HCT116 (cell line): ENCODE measurements at regions not wholly inside any gene's neighbourhood (a gene's known extent, or its start where the extent isn't known, plus 50 kb on each side); places are given as distances from the start of the nearest gene placed in this dataset.

Experiments used
- ATAC-seq: fragments of 200-7000 bp; cut with Tn5 transposase; 2 replicates; pipeline ENCODE4 v1.9.1; 2020; ENCODE audit warnings: mild to moderate bottlenecking, moderate library complexity
- BruUV-seq: library from RNA; stranded (reverse); fragments of 400-500 nt; replicated peaks from 2 replicates; lab custom pipeline; 2021; lab: Mats Ljungman, UMichigan
- CTCF ChIA-PET: fragments of 300-600 bp; sonication (Branson Sonifier 250); formaldehyde crosslinking; loops from one replicate; lab custom pipeline; 2021; ENCODE audit warnings: antibody characterized with exemption; lab: Charles Lee
- POLR2A ChIA-PET: fragments of 300-600, 350-600 bp; sonication (Branson Sonifier 250); formaldehyde crosslinking; loops from one replicate; lab custom pipeline; 2021; ENCODE audit warnings: antibody characterized with exemption; lab: Charles Lee
- RAD21 ChIA-PET, 2 experiments: fragments of 300-600 bp; sonication (Branson Sonifier 250); formaldehyde crosslinking; loops; one replicate each; lab custom pipeline; 2023; ENCODE audit warnings: low total read pairs in 2 of 2; ENCODE audit not compliant: uncharacterized antibody in 2 of 2, unreplicated experiment in 2 of 2, low non-redundant PET in 1 of 2; lab: Charles Lee
- DNase-seq: peaks from one replicate; pipeline ENCODE4 v3.0.0-alpha.2; 2010; ENCODE audit warnings: low read depth, low spot score
- H2AFZ ChIP-seq: fragments of 200-600 bp; shearing (Covaris generic), sonication (generic); 2 replicates; pipeline ENCODE4 v1.6.1; 2017; ENCODE audit warnings: low read depth, mixed run types, mixed read lengths, antibody characterized with exemption, low read length; ENCODE audit not compliant: poor library complexity, severe bottlenecking
- H3K27ac ChIP-seq: 2 replicates; pipeline ENCODE4 v1.5.1; 2012; ENCODE audit warnings: low read depth, low read length
- H3K27me3 ChIP-seq: fragments of 200-600 bp; sonication (generic); 2 replicates; pipeline ENCODE4 v1.6.1; 2016; ENCODE audit warnings: mixed run types, low read length, mixed read lengths; ENCODE audit not compliant: insufficient read depth
- H3K36me3 ChIP-seq, 2 experiments: fragments of 200-500 bp in 1 of 2; fragments of 200-600 bp in 1 of 2; sonication (Bioruptor generic) in 1 of 2; sonication (generic) in 1 of 2; 2 replicates each; pipeline versions ENCODE4 v1.5.1 to v1.6.1; 2014 to 2016; ENCODE audit warnings: low read length in 2 of 2, inconsistent platforms in 1 of 2, mixed read lengths in 1 of 2, mixed run types in 1 of 2; ENCODE audit not compliant: insufficient read depth in 2 of 2, control insufficient read depth in 1 of 2
- H3K4me1 ChIP-seq, 2 experiments: fragments of 200-600 bp in 1 of 2; sonication (generic) in 1 of 2; 2 replicates each; pipeline versions ENCODE4 v1.5.1 to v1.6.1; 2012 to 2017; ENCODE audit warnings: low read length in 2 of 2, inconsistent platforms in 1 of 2, mild to moderate bottlenecking in 1 of 2, mixed read lengths in 1 of 2, mixed run types in 1 of 2, moderate library complexity in 1 of 2; ENCODE audit not compliant: insufficient read depth in 2 of 2, control insufficient read depth in 1 of 2
- H3K4me2 ChIP-seq: fragments of 200-600 bp; sonication (generic); 2 replicates; pipeline ENCODE4 v1.6.1; 2017; ENCODE audit warnings: mixed run types, low read length, mixed read lengths
- H3K4me3 ChIP-seq, 2 experiments: fragments of 200-600 bp in 1 of 2; sonication (generic) in 1 of 2; replicated peaks in 1 of 2; 2 replicates each; pipeline ENCODE4 v1.5.1; 2011 to 2016; ENCODE audit warnings: low read length in 2 of 2, control low read depth in 1 of 2, low read depth in 1 of 2, mild to moderate bottlenecking in 1 of 2, mixed read lengths in 1 of 2, mixed run types in 1 of 2
- H3K79me2 ChIP-seq: fragments of 200-600 bp; sonication (generic); 2 replicates; pipeline ENCODE4 v1.6.1; 2017; ENCODE audit warnings: mild to moderate bottlenecking, mixed run types, low read length, moderate library complexity, mixed read lengths; ENCODE audit not compliant: insufficient read depth
- H3K9ac ChIP-seq: fragments of 200-600 bp; sonication (generic); 2 replicates; pipeline ENCODE4 v1.6.1; 2016; ENCODE audit warnings: low read length, mixed read lengths
- H3K9me2 ChIP-seq: fragments of 200-600 bp; sonication (generic), shearing (Covaris generic); 2 replicates; pipeline ENCODE4 v1.6.1; 2017; ENCODE audit warnings: mixed run types, mild to moderate bottlenecking, moderate library complexity; ENCODE audit not compliant: insufficient read depth
- H3K9me3 ChIP-seq, 2 experiments: fragments of 200-500 bp in 1 of 2; fragments of 200-600 bp in 1 of 2; sonication (Bioruptor generic) in 1 of 2; sonication (generic) in 1 of 2; 2 replicates each; pipeline ENCODE4 v1.6.1; 2014 to 2017; ENCODE audit warnings: low read length in 2 of 2, mixed read lengths in 2 of 2, inconsistent platforms in 1 of 2, low read depth in 1 of 2, mild to moderate bottlenecking in 1 of 2, mixed run types in 1 of 2, moderate library complexity in 1 of 2; ENCODE audit not compliant: control insufficient read depth in 1 of 2, insufficient read depth in 1 of 2
- H4K20me1 ChIP-seq: fragments of 200-600 bp; sonication (generic), shearing (Covaris generic); 2 replicates; pipeline ENCODE4 v1.6.1; 2017; ENCODE audit warnings: mixed run types, mild to moderate bottlenecking, moderate library complexity; ENCODE audit not compliant: insufficient read depth
- ATF3 ChIP-seq: IDR thresholded peaks from 2 replicates; pipeline ENCODE4 v1.6.1; 2012
- CBX3 ChIP-seq: IDR thresholded peaks from 2 replicates; pipeline ENCODE4 v1.6.1; 2012; ENCODE audit warnings: low read depth
- CTCF ChIP-seq, 3 experiments: fragments of 200-600 bp in 1 of 3; sonication (generic) in 1 of 3; IDR thresholded peaks in 2 of 3; conservative IDR thresholded peaks in 1 of 3; 2 replicates each; pipeline ENCODE4 v1.5.1; 2012 to 2017; ENCODE audit warnings: low read depth in 2 of 3, low read length in 2 of 3, antibody characterized with exemption in 1 of 3, borderline replicate concordance in 1 of 3, control low read depth in 1 of 3, mild to moderate bottlenecking in 1 of 3, mixed read lengths in 1 of 3, mixed run types in 1 of 3, moderate library complexity in 1 of 3; ENCODE audit not compliant: insufficient read depth in 1 of 3
- EGR1 ChIP-seq: IDR thresholded peaks from 2 replicates; pipeline ENCODE4 v1.6.1; 2012; ENCODE audit warnings: low read depth
- ELF1 ChIP-seq: IDR thresholded peaks from 2 replicates; pipeline ENCODE4 v1.6.1; 2012; ENCODE audit warnings: low read depth, borderline replicate concordance
- EZH2 ChIP-seq: fragments of 200-600 bp; sonication (generic); IDR thresholded peaks from 2 replicates; pipeline ENCODE4 v1.6.1; 2017; ENCODE audit warnings: antibody characterized with exemption, mixed run types
- EZH2phosphoT487 ChIP-seq: fragments of 200-600 bp; IDR thresholded peaks from 2 replicates; pipeline ENCODE4 v1.6.1; 2018; ENCODE audit warnings: antibody characterized with exemption, borderline replicate concordance
- JUND ChIP-seq: IDR thresholded peaks from 2 replicates; pipeline ENCODE4 v1.6.1; 2012
- POLR2A ChIP-seq: IDR thresholded peaks from 2 replicates; pipeline ENCODE4 v1.7.0; 2011; ENCODE audit warnings: borderline replicate concordance; ENCODE audit not compliant: insufficient read depth, insufficient read length; ENCODE audit errors: extremely low read depth
- POLR2AphosphoS5 ChIP-seq: IDR thresholded peaks from 2 replicates; pipeline ENCODE4 v1.6.1; 2011; ENCODE audit warnings: mild to moderate bottlenecking, low read depth, low read length, moderate library complexity
- RAD21 ChIP-seq: IDR thresholded peaks from 2 replicates; pipeline ENCODE4 v1.6.1; 2012; ENCODE audit warnings: low read depth, mild to moderate bottlenecking
- SIN3A ChIP-seq: IDR thresholded peaks from 2 replicates; pipeline ENCODE4 v1.6.1; 2012; ENCODE audit warnings: low read depth
- SP1 ChIP-seq: IDR thresholded peaks from 2 replicates; pipeline ENCODE4 v1.6.1; 2012; ENCODE audit warnings: low read depth
- SRF ChIP-seq: IDR thresholded peaks from 2 replicates; pipeline ENCODE4 v1.6.1; 2012; ENCODE audit warnings: low read depth
- TCF7L2 ChIP-seq: IDR thresholded peaks from 2 replicates; pipeline ENCODE4 v1.7.0; 2011; ENCODE audit warnings: borderline replicate concordance, inconsistent platforms; ENCODE audit not compliant: insufficient read depth, insufficient read length; ENCODE audit errors: extremely low read depth
- YY1 ChIP-seq: IDR thresholded peaks from 2 replicates; pipeline ENCODE4 v1.6.1; 2011; ENCODE audit warnings: low read length, low read depth, moderate library complexity, mild to moderate bottlenecking; ENCODE audit not compliant: insufficient replicate concordance; ENCODE audit errors: extremely low read depth
- ZBTB33 ChIP-seq: IDR thresholded peaks from 2 replicates; pipeline ENCODE4 v1.6.1; 2011; ENCODE audit warnings: mild to moderate bottlenecking, low read length, moderate library complexity; ENCODE audit not compliant: insufficient replicate concordance; ENCODE audit errors: extremely low read depth
- ZFX ChIP-seq: fragments of 450-650 bp; IDR thresholded peaks from 2 replicates; pipeline ENCODE4 v1.6.1; 2017
- ZNF274 ChIP-seq: fragments of 200-500 bp; sonication (Bioruptor generic); IDR thresholded peaks from 2 replicates; pipeline ENCODE4 v1.6.1; 2014; ENCODE audit warnings: mild to moderate bottlenecking, low read depth, low read length, inconsistent platforms
- intact Hi-C: fragments of 100-400 bp; cut with micrococcal nuclease; formaldehyde crosslinking; loops from 2 replicates; pipeline ENCODE4 v1.10.0; 2022

GRCh38 chr1:96538111-96538641, 183.4 kb upstream of the PTBP2 start:
- no peak overlapping the region for H3K4me3 ChIP-seq
- no peaks in the 10 kb centered on the region for H3K27me3 ChIP-seq
- H3K9me3 ChIP-seq, result no peaks in the 10 kb centered on the region
- no peak overlapping the region for H3K4me2 ChIP-seq
- no peaks in the 10 kb centered on the region for H3K9me2 ChIP-seq
- no peak overlapping the region for H2AFZ ChIP-seq
- RAD21 ChIA-PET, result no interaction called here
- no peak for TF ChIP-seq EZH2
- peak; percentile 20; the same call in 1 of the 2 replicates for TF ChIP-seq RAD21
- intact Hi-C loops, result no loop called here
- no TSS peak for BruUV-seq
- peak; percentile 55; the same call in 1 of the 2 replicates for ATAC-seq
- CTCF ChIA-PET, result no interaction called here
- no peaks in the 10 kb centered on the region for H3K79me2 ChIP-seq
- H3K4me1 ChIP-seq, result no peaks in the 10 kb centered on the region
- no peaks in the 10 kb centered on the region for H3K36me3 ChIP-seq
- no peak overlapping the region for H3K9ac ChIP-seq
- H4K20me1 ChIP-seq, result no peaks in the 10 kb centered on the region
- no peak for DNase-seq
- POLR2A ChIA-PET, result no interaction called here
- H3K27ac ChIP-seq, result no peak overlapping the region

- no peak for TF ChIP-seq ATF3
- no peak for TF ChIP-seq ELF1
- TF ChIP-seq CTCF (IDR thresholded peaks at IDR 0.05 in 2 of 3, conservative IDR thresholded peaks at IDR 0.05 in 1 of 3; ENCODE audit: borderline replicate concordance in 1 of 3, insufficient read depth in 1 of 3, low read depth in 2 of 3, low read length in 2 of 3), result no peak
- no peak for TF ChIP-seq POLR2A
- TF ChIP-seq EZH2, result no peak
- TF ChIP-seq JUND, result no peak
- TF ChIP-seq CBX3, result no peak
- no peak for TF ChIP-seq EZH2phosphoT487
- no peak for TF ChIP-seq POLR2AphosphoS5
- TF ChIP-seq ZFX, result no peak
- no peak for TF ChIP-seq TCF7L2
- no peak for TF ChIP-seq SRF
- TF ChIP-seq EGR1, result no peak
- TF ChIP-seq YY1, result no peak
- no peak for TF ChIP-seq ZBTB33
- TF ChIP-seq ZNF274, result no peak
- no peak for TF ChIP-seq SIN3A
- no peak for TF ChIP-seq SP1
- ChIA-PET POLR2A (no interaction called here), CTCF (no interaction called here), RAD21 (no interaction called here)
- no peaks in the 10 kb centered on the region for H3K4me1 ChIP-seq
- H3K79me2 ChIP-seq, result no peaks in the 10 kb centered on the region
- no peak overlapping the region for H3K9ac ChIP-seq
- no peak overlapping the region for H3K4me3 ChIP-seq
- no TSS peak for BruUV-seq
- DNase-seq (no peak), ATAC-seq (no peak)
- H3K4me2 ChIP-seq, result no peak overlapping the region
- H3K27ac ChIP-seq, result no peak overlapping the region
- no peaks in the 10 kb centered on the region for H3K9me3 ChIP-seq
- H2AFZ ChIP-seq, result no peak overlapping the region
- H3K9me2 ChIP-seq, result no peaks in the 10 kb centered on the region
- H4K20me1 ChIP-seq, result no peaks in the 10 kb centered on the region
- intact Hi-C loops, result no loop called here
- H3K36me3 ChIP-seq, result no peaks in the 10 kb centered on the region
- H3K27me3 ChIP-seq, result no peaks in the 10 kb centered on the region
Observed at GRCh38 chr1:96538883-96539282, 182.7 kb upstream of the PTBP2 start.
